GM19397 (cell line): ENCODE measurements at regions not wholly inside any gene's neighbourhood (a gene's known extent, or its start where the extent isn't known, plus 50 kb on each side); places are given as distances from the start of the nearest gene placed in this dataset.

Experiments used
- ATAC-seq: cut with Tn5 transposase; IDR thresholded peaks from one replicate; pipeline ENCODE4 v1.9.1; 2021; ENCODE audit warnings: mild to moderate bottlenecking, moderate library complexity; ENCODE audit not compliant: unreplicated experiment

GRCh38 chr6:21807299-21808044 is 213.9 kb downstream of the SOX4 start:
- ATAC-seq = no peak

GRCh38 chr6:21808045-21808470 is 214.5 kb downstream of the SOX4 start:
- no peak for ATAC-seq

GRCh38 chr6:21808551-21809242 is 215.1 kb downstream of the SOX4 start:
- no peak for ATAC-seq

GRCh38 chr6:21811484-21811883 is 217.9 kb downstream of the SOX4 start:
- ATAC-seq = no peak

GRCh38 chr6:21816231-21816630 is 222.7 kb downstream of the SOX4 start:
- ATAC-seq = no peak

GRCh38 chr6:21820442-21820841 is 226.9 kb downstream of the SOX4 start:
- no peak for ATAC-seq

- no peak for ATAC-seq
These were observed 229.8 kb downstream of the SOX4 start for GRCh38 chr6:21823371-21823770.

- ATAC-seq = no peak
These were observed 231.1 kb downstream of the SOX4 start for GRCh38 chr6:21824431-21825177.

- no peak for ATAC-seq
These were observed 232.5 kb downstream of the SOX4 start for GRCh38 chr6:21826023-21826422.

- no peak for ATAC-seq
These were observed 233.4 kb downstream of the SOX4 start for GRCh38 chr6:21826904-21827303.

GRCh38 chr6:21827425-21828202 is 234.1 kb downstream of the SOX4 start:
- ATAC-seq = no peak

- no peak for ATAC-seq
These were observed 235.2 kb downstream of the SOX4 start for GRCh38 chr6:21828704-21829103.

GRCh38 chr6:21829126-21829525 is 235.6 kb downstream of the SOX4 start:
- no peak for ATAC-seq

- no peak for ATAC-seq
These were observed 238.2 kb downstream of the SOX4 start for GRCh38 chr6:21831521-21832291.

GRCh38 chr6:21836277-21836676 is 242.7 kb downstream of the SOX4 start:
- ATAC-seq = no peak

- ATAC-seq = no peak
These were observed 243.3 kb downstream of the SOX4 start for GRCh38 chr6:21836772-21837425.

- no peak for ATAC-seq
These were observed 246.9 kb downstream of the SOX4 start for GRCh38 chr6:21840428-21840827.

GRCh38 chr6:21842875-21843645 is 249.5 kb downstream of the SOX4 start:
- no peak for ATAC-seq
